ENCODE measurements at regions not wholly inside any gene's neighbourhood (a gene's known extent, or its start where the extent isn't known, plus 50 kb on each side); places are given as distances from the start of the nearest gene placed in this dataset.

- Mint-ChIP-seq H3K27ac (no peak overlapping the region), H3K4me3 (no peak overlapping the region), H3K27me3 (ENCODE audit: low read depth) (no peaks in the 10 kb centered on the region), H3K4me1 (ENCODE audit: low read depth) (no peaks in the 10 kb centered on the region), H3K36me3 (ENCODE audit: low read depth) (no peaks in the 10 kb centered on the region), H3K9me3 (peaks cover 4% of the 10 kb centered on the region)
- CTCF ChIA-PET = no interaction called here
- intact Hi-C loops (cut with micrococcal nuclease) = no loop called here
- no peak for DNase-seq
Observed at GRCh38 chrX:4971646-4972045, 1257.0 kb downstream of the NLGN4X start.

- DNase-seq = no peak
- no peaks in the 10 kb centered on the region for H3K4me1 Mint-ChIP-seq (ENCODE audit: low read depth)
- no peaks in the 10 kb centered on the region for H3K36me3 Mint-ChIP-seq (ENCODE audit: low read depth)
- intact Hi-C loops (cut with micrococcal nuclease) = no loop called here
- H3K27ac Mint-ChIP-seq = no peak overlapping the region
- CTCF ChIA-PET = no interaction called here
- no peak overlapping the region for H3K4me3 Mint-ChIP-seq
- peaks cover 1% of the 10 kb centered on the region for H3K9me3 Mint-ChIP-seq
- H3K27me3 Mint-ChIP-seq (ENCODE audit: low read depth) = no peaks in the 10 kb centered on the region
Observed at GRCh38 chrX:4964112-4964511, 1250.7 kb upstream of the PRKX start.

DNA sequence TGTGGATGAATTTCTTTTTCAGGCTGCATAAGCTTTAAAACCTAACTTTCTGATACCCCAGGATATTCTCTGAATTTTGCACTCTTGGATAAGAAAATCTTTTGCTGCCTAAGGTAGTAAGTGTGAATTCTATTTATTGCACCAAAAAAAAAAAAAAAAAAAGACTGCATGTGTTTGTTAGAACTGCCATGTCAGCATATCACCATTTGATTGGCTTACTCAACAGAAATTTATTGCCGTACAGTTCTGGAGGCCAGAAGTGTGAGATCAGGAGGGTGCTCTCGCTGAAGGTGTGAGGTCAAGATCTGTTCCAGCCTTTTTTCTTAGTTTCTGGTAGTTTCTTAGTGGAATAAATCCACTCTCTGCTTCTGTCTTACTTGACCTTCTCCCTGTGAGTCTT is 1250.0 kb upstream of the PRKX start:
- H3K36me3 Mint-ChIP-seq (ENCODE audit: low read depth) = no peaks in the 10 kb centered on the region
- peaks cover 1% of the 10 kb centered on the region for H3K9me3 Mint-ChIP-seq
- no peak overlapping the region for H3K27ac Mint-ChIP-seq
- H3K4me1 Mint-ChIP-seq (ENCODE audit: low read depth) = no peaks in the 10 kb centered on the region
- DNase-seq = no peak
- H3K27me3 Mint-ChIP-seq (ENCODE audit: low read depth) = no peaks in the 10 kb centered on the region
- intact Hi-C loops (cut with micrococcal nuclease) = no loop called here
- CTCF ChIA-PET = no interaction called here
- H3K4me3 Mint-ChIP-seq = no peak overlapping the region

- Mint-ChIP-seq H3K27me3 (ENCODE audit: low read depth) (no peaks in the 10 kb centered on the region), H3K27ac (no peak overlapping the region), H3K4me1 (ENCODE audit: low read depth) (no peaks in the 10 kb centered on the region), H3K9me3 (peaks cover 2% of the 10 kb centered on the region), H3K36me3 (ENCODE audit: low read depth) (no peaks in the 10 kb centered on the region), H3K4me3 (no peak overlapping the region)
- DNase-seq = no peak
- intact Hi-C loops (cut with micrococcal nuclease) = no loop called here
- CTCF ChIA-PET = no interaction called here
Observed at GRCh38 chrX:4944767-4945166, 1231.3 kb upstream of the PRKX start.

- no peak for DNase-seq
- H3K4me1 Mint-ChIP-seq (ENCODE audit: low read depth) = no peaks in the 10 kb centered on the region
- no peaks in the 10 kb centered on the region for H3K27me3 Mint-ChIP-seq (ENCODE audit: low read depth)
- no peak overlapping the region for H3K27ac Mint-ChIP-seq
- CTCF ChIA-PET = no interaction called here
- intact Hi-C loops (cut with micrococcal nuclease) = no loop called here
- H3K9me3 Mint-ChIP-seq = no peaks in the 10 kb centered on the region
- H3K4me3 Mint-ChIP-seq = no peak overlapping the region
- H3K36me3 Mint-ChIP-seq (ENCODE audit: low read depth) = no peaks in the 10 kb centered on the region
Observed at GRCh38 chrX:4936315-4936714, 1222.9 kb upstream of the PRKX start.

DNA sequence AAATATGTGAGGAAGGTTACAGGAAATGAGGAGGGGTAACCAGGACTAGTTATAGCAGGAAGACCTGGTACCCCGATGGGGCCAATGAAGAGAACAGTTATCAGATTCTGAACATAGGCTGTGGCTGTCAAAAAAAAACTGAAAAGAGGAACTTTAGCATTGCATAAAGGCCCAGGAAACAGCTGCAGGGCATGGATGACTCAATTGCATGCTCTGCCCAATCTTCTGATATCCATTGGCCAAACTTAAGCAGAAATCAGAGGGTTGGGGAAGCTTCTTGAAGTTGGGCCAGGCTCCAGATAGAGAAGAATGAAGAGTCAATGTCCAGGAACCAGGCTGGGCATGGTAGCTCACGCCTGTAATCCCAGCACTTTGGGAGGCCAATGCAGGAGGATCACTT is 1222.4 kb upstream of the PRKX start:
- DNase-seq = no peak
- Mint-ChIP-seq H3K9me3 (no peaks in the 10 kb centered on the region), H3K27me3 (ENCODE audit: low read depth) (no peaks in the 10 kb centered on the region), H3K27ac (no peak overlapping the region), H3K36me3 (ENCODE audit: low read depth) (no peaks in the 10 kb centered on the region), H3K4me1 (ENCODE audit: low read depth) (no peaks in the 10 kb centered on the region), H3K4me3 (no peak overlapping the region)
- CTCF ChIA-PET = no interaction called here
- intact Hi-C loops (cut with micrococcal nuclease) = no loop called here

DNA sequence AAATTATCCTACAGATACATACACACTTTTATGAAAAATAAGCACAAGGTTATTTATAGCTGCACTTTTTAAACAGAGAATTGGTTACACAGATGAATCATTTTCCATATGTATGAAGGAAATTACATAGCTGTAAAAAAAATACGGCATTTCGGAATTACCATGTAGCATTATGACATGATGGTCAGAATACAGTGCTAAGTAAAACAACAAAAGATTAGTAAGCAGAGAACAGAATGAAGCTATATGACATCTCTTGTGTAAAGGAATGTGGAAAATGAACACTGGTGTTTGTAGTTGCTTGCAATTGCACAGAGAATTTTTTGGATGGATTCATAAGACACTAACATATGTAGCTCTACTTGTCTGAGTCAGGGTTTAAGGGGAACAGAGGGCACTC is 1222.0 kb upstream of the PRKX start:
- Mint-ChIP-seq H3K27ac (no peak overlapping the region), H3K9me3 (no peaks in the 10 kb centered on the region), H3K27me3 (ENCODE audit: low read depth) (no peaks in the 10 kb centered on the region), H3K4me1 (ENCODE audit: low read depth) (no peaks in the 10 kb centered on the region), H3K36me3 (ENCODE audit: low read depth) (no peaks in the 10 kb centered on the region), H3K4me3 (no peak overlapping the region)
- DNase-seq = no peak
- CTCF ChIA-PET = no interaction called here
- intact Hi-C loops (cut with micrococcal nuclease) = no loop called here

DNA sequence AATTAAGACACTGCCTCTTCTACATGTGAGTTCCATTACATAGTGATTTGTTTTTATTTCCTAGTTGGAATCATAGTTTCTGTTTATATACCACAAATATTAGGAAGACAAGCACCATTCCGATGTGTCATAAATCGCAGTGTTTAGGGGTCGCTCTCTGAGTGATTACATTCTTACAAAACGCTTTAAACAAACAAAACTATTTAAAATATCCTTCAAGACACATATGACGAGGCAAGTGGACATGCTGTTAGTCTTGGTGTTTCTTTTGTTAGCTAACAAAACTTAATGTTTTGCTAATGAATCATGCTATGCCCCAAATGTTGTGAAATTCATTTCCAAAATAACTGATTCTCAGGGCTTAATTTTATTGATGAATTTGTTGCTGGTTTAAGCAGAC is 1219.3 kb upstream of the PRKX start:
- H3K9me3 Mint-ChIP-seq = no peaks in the 10 kb centered on the region
- H3K27ac Mint-ChIP-seq = no peak overlapping the region
- no peak for DNase-seq
- no peak overlapping the region for H3K4me3 Mint-ChIP-seq
- H3K4me1 Mint-ChIP-seq (ENCODE audit: low read depth) = no peaks in the 10 kb centered on the region
- CTCF ChIA-PET = no interaction called here
- H3K36me3 Mint-ChIP-seq (ENCODE audit: low read depth) = no peaks in the 10 kb centered on the region
- intact Hi-C loops (cut with micrococcal nuclease) = no loop called here
- H3K27me3 Mint-ChIP-seq (ENCODE audit: low read depth) = no peaks in the 10 kb centered on the region

DNA sequence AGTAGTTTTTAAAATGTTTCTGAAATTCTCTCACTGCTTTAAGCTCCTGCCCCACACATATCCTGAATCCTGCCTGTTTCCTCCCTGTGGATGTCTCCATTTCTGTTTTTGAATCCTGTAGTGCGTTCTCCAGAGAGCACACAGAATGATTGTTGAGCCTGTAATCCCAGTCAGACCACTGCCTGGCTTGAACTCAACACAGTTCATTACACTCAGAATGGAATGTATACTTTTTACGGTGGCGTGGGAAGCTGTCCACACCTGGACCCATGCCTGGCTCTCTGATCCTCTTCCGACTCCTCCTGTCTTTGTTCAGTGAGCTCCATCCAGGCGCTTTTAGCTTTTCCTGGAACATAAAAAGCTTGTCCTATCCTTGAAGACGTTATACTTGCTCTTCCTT is 1217.0 kb upstream of the PRKX start:
- intact Hi-C loops (cut with micrococcal nuclease) = no loop called here

GRCh38 chrX:4925911-4926310 is 1212.5 kb upstream of the PRKX start:
- no peak for DNase-seq
- no peaks in the 10 kb centered on the region for H3K27me3 Mint-ChIP-seq (ENCODE audit: low read depth)
- CTCF ChIA-PET = no interaction called here
- no peaks in the 10 kb centered on the region for H3K4me1 Mint-ChIP-seq (ENCODE audit: low read depth)
- H3K36me3 Mint-ChIP-seq (ENCODE audit: low read depth) = no peaks in the 10 kb centered on the region
- no peaks in the 10 kb centered on the region for H3K9me3 Mint-ChIP-seq
- H3K27ac Mint-ChIP-seq = no peak overlapping the region
- H3K4me3 Mint-ChIP-seq = no peak overlapping the region
- intact Hi-C loops (cut with micrococcal nuclease) = no loop called here

More for the DNA sequence above, 1217.0 kb upstream of the PRKX start:
- no peak for DNase-seq
- Mint-ChIP-seq H3K36me3 (ENCODE audit: low read depth) (no peaks in the 10 kb centered on the region), H3K27ac (no peak overlapping the region), H3K9me3 (no peaks in the 10 kb centered on the region), H3K4me1 (ENCODE audit: low read depth) (no peaks in the 10 kb centered on the region), H3K4me3 (no peak overlapping the region), H3K27me3 (ENCODE audit: low read depth) (no peaks in the 10 kb centered on the region)
- CTCF ChIA-PET = no interaction called here

- intact Hi-C loops (cut with micrococcal nuclease) = no loop called here
- no peaks in the 10 kb centered on the region for H3K9me3 Mint-ChIP-seq
- DNase-seq = no peak
- H3K4me1 Mint-ChIP-seq (ENCODE audit: low read depth) = no peaks in the 10 kb centered on the region
- CTCF ChIA-PET = no interaction called here
- no peak overlapping the region for H3K4me3 Mint-ChIP-seq
- no peaks in the 10 kb centered on the region for H3K27me3 Mint-ChIP-seq (ENCODE audit: low read depth)
- H3K27ac Mint-ChIP-seq = no peak overlapping the region
- no peaks in the 10 kb centered on the region for H3K36me3 Mint-ChIP-seq (ENCODE audit: low read depth)
Observed at GRCh38 chrX:4909348-4909747, 1195.9 kb upstream of the PRKX start.

DNA sequence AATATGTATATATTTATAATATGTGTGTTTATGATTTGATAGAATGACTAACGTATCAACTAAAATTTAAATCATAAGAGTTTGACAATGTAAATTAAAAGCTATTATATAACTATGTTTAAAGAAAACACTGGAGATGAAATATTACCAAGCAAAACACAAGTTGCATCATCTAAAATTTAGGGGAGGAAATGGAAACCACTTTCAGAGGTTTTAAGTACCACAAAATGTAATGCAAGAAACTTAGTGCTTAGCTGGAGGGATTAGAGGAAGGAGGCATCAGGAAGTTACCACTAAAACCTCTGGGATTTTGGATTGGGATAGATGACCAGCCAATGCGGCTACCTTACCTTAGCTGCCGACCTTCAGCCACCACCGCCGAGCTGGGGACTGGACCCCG is 1192.1 kb upstream of the PRKX start:
- Mint-ChIP-seq H3K4me1 (ENCODE audit: low read depth) (no peaks in the 10 kb centered on the region), H3K9me3 (no peaks in the 10 kb centered on the region), H3K4me3 (no peak overlapping the region), H3K27me3 (ENCODE audit: low read depth) (no peaks in the 10 kb centered on the region), H3K27ac (no peak overlapping the region), H3K36me3 (ENCODE audit: low read depth) (no peaks in the 10 kb centered on the region)
- intact Hi-C loops (cut with micrococcal nuclease) = no loop called here
- CTCF ChIA-PET = no interaction called here
- DNase-seq = no peak

GRCh38 chrX:4881277-4881676 is 1167.8 kb upstream of the PRKX start:
- CTCF ChIA-PET = no interaction called here
- Mint-ChIP-seq H3K27me3 (ENCODE audit: low read depth) (no peaks in the 10 kb centered on the region), H3K9me3 (no peaks in the 10 kb centered on the region), H3K27ac (no peak overlapping the region), H3K4me3 (no peak overlapping the region), H3K36me3 (ENCODE audit: low read depth) (no peaks in the 10 kb centered on the region), H3K4me1 (ENCODE audit: low read depth) (no peaks in the 10 kb centered on the region)
- DNase-seq = no peak
- intact Hi-C loops (cut with micrococcal nuclease) = no loop called here

DNA sequence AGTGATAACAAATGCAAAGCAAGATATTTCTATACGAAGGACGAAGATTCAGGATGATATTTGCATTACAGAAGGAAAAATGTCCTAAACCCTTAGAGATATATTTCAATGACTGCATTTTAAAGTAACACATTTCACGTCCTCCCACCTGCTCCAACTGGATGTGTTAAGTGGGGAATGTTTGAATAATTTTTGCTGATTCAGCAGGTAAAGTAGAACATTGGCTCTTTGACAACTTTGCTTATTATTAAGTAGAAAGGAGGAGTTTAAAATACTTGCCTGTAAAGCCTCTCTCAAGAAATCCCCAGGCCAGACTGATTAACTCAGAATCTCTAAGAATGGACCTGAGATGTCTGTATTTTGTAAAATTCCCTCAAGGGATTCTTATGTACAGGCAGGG is 1165.2 kb upstream of the PRKX start:
- Mint-ChIP-seq H3K27me3 (ENCODE audit: low read depth) (no peaks in the 10 kb centered on the region), H3K36me3 (ENCODE audit: low read depth) (no peaks in the 10 kb centered on the region), H3K4me1 (ENCODE audit: low read depth) (no peaks in the 10 kb centered on the region), H3K27ac (no peak overlapping the region), H3K9me3 (peaks cover 2% of the 10 kb centered on the region), H3K4me3 (no peak overlapping the region)
- intact Hi-C loops (cut with micrococcal nuclease) = no loop called here
- DNase-seq = no peak
- CTCF ChIA-PET = no interaction called here
